Type B pancreatic cell (in vitro differentiated cells): ENCODE measurements at regions not wholly inside any gene's neighbourhood (a gene's known extent, or its start where the extent isn't known, plus 50 kb on each side); places are given as distances from the start of the nearest gene placed in this dataset.

Source experiments
- DNase-seq: peaks from one replicate; pipeline ENCODE4 v3.0.0; 2021; ENCODE audit warnings: mixed read lengths; ENCODE audit not compliant: unreplicated experiment; ENCODE audit errors: extremely low spot score
- H3K27ac Mint-ChIP-seq: 2 replicates; pipeline ENCODE4 v1.8.0; 2021; ENCODE audit warnings: mild to moderate bottlenecking, mixed read lengths
- H3K27me3 Mint-ChIP-seq: 2 replicates; pipeline ENCODE4 v1.8.0; 2021; ENCODE audit warnings: mixed read lengths
- H3K36me3 Mint-ChIP-seq: 2 replicates; pipeline ENCODE4 v1.8.0; 2021; ENCODE audit warnings: mixed read lengths
- H3K4me1 Mint-ChIP-seq: one replicate; pipeline ENCODE4 v1.8.0; 2021; ENCODE audit warnings: mixed read lengths; ENCODE audit not compliant: unreplicated experiment
- H3K4me3 Mint-ChIP-seq: 2 replicates; pipeline ENCODE4 v1.8.0; 2021; ENCODE audit warnings: mild to moderate bottlenecking, mixed read lengths
- H3K9me3 Mint-ChIP-seq: 2 replicates; pipeline ENCODE4 v1.8.0; 2021; ENCODE audit warnings: mixed read lengths
- CTCF ChIP-seq: fragments of 200-600 bp; sonication (generic); conservative IDR thresholded peaks from 2 replicates; pipeline ENCODE4 v1.5.0; 2021; ENCODE audit warnings: antibody characterized with exemption, mild to moderate bottlenecking

- peaks cover 38% of the 10 kb centered on the region for H3K27me3 Mint-ChIP-seq
Measured at GRCh38 chr7:131692131-131692960, 135.9 kb upstream of the PODXL start.

GRCh38 chr7:131691454-131692130 is 135.2 kb upstream of the PODXL start:
- TF ChIP-seq CTCF = no peak
- no peaks in the 10 kb centered on the region for H3K36me3 Mint-ChIP-seq
- H3K4me3 Mint-ChIP-seq = peak overlapping the region; percentile 21
- peaks cover 45% of the 10 kb centered on the region for H3K27me3 Mint-ChIP-seq
- H3K9me3 Mint-ChIP-seq = no peaks in the 10 kb centered on the region
- no peak for DNase-seq
- no peak overlapping the region for H3K27ac Mint-ChIP-seq
- H3K4me1 Mint-ChIP-seq = peaks cover 12% of the 10 kb centered on the region

More at GRCh38 chr7:131692131-131692960, 135.9 kb upstream of the PODXL start:
- peak overlapping the region; percentile 21 for H3K4me3 Mint-ChIP-seq
- peaks cover 12% of the 10 kb centered on the region for H3K4me1 Mint-ChIP-seq
- no peak overlapping the region for H3K27ac Mint-ChIP-seq
- no peaks in the 10 kb centered on the region for H3K9me3 Mint-ChIP-seq
- no peaks in the 10 kb centered on the region for H3K36me3 Mint-ChIP-seq
- DNase-seq = peak; percentile 84
- peak; percentile 98 for TF ChIP-seq CTCF

GRCh38 chr7:131690441-131690840 is 134.0 kb upstream of the PODXL start:
- Mint-ChIP-seq H3K4me3 (no peak overlapping the region), H3K9me3 (no peaks in the 10 kb centered on the region), H3K27ac (no peak overlapping the region), H3K36me3 (no peaks in the 10 kb centered on the region), H3K27me3 (peaks cover 53% of the 10 kb centered on the region), H3K4me1 (peaks cover 12% of the 10 kb centered on the region)
- DNase-seq = no peak
- TF ChIP-seq CTCF = no peak

GRCh38 chr7:131689662-131690234 is 133.3 kb upstream of the PODXL start:
- H3K9me3 Mint-ChIP-seq = no peaks in the 10 kb centered on the region
- no peak overlapping the region for H3K4me3 Mint-ChIP-seq
- H3K4me1 Mint-ChIP-seq = peaks cover 12% of the 10 kb centered on the region
- H3K27me3 Mint-ChIP-seq = peaks cover 60% of the 10 kb centered on the region
- no peaks in the 10 kb centered on the region for H3K36me3 Mint-ChIP-seq
- TF ChIP-seq CTCF = no peak
- no peak for DNase-seq
- no peak overlapping the region for H3K27ac Mint-ChIP-seq

- Mint-ChIP-seq H3K4me3 (no peak overlapping the region), H3K27me3 (peaks cover 59% of the 10 kb centered on the region), H3K36me3 (no peaks in the 10 kb centered on the region), H3K9me3 (no peaks in the 10 kb centered on the region), H3K4me1 (peaks cover 12% of the 10 kb centered on the region), H3K27ac (no peak overlapping the region)
- peak; percentile 93 for TF ChIP-seq CTCF
- DNase-seq = peak; percentile 83
Measured at GRCh38 chr7:131688738-131689661, 132.6 kb upstream of the PODXL start.
